AG09309 (cell line): ENCODE measurements at regions not wholly inside any gene's neighbourhood (a gene's known extent, or its start where the extent isn't known, plus 50 kb on each side); places are given as distances from the start of the nearest gene placed in this dataset.

Experiments used
- DNase-seq: peaks from one replicate; pipeline ENCODE4 v3.0.0-alpha.2; 2010; ENCODE audit warnings: low read depth
- H3K4me3 ChIP-seq: 2 replicates; pipeline ENCODE4 v1.5.1; 2011; ENCODE audit warnings: mild to moderate bottlenecking, low read depth, low read length, moderate library complexity; ENCODE audit not compliant: control insufficient read depth
- CTCF ChIP-seq: IDR thresholded peaks from 2 replicates; pipeline ENCODE4 v1.5.1; 2011; ENCODE audit warnings: mild to moderate bottlenecking, low read depth, low read length, inconsistent platforms; ENCODE audit not compliant: insufficient read depth, control insufficient read depth; ENCODE audit errors: missing control alignments

GRCh38 chr20:40926928-40927327 lies 101.7 kb upstream of the TOP1 start:
- no peak overlapping the region for H3K4me3 ChIP-seq
- DNase-seq, result no peak
- TF ChIP-seq CTCF, result no peak

DNA sequence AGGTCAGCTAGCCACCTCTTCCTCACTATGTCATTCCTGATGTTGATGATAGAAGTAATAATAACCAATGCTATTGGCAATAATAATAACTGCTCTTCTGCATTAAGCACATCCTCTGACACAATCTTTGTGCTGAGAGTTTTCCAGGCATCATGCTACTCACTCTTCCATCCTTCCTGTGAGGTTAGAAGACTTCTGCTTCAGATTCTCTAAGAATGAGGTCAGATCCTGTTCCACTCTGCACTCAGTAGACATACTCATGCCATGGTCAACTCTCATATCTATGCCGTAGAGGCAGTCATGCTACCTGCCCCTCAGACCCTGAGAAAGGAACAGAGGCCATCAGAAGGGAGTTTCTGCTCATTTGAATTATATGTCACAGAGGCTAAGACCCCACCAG lies 98.1 kb upstream of the TOP1 start:
- H3K4me3 ChIP-seq, result no peak overlapping the region
- TF ChIP-seq CTCF, result no peak
- no peak for DNase-seq

DNA sequence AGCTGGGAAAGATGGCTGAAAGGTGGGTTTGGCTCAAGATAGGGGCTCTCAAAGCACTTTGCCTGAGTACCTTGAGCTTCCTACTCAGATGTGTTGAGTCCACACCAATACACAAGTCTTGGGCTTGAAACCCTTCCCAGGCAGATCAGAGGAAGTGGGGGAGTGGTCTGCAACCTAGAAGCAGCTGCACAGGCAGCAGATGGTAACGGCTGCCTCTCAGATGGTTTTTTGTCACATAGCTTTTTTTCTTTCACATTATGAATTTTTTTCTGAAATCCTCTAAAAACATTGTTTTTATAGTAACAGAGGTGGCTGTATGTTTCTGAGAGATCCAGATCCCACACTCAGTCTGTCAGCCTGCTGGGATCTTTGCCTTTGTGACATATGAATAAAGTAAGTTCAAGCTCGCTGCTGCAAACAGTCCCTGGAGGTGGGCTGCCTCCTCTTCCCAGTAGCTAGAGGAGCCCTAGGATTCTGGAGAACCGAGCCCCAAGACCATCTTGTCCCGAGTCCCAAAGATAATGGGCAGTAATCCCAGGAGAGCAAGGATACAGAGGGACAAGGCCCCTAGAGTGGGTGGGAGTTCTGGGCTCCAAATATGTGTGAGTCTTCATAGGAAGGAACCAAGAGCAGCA lies 97.1 kb upstream of the TOP1 start:
- no peak overlapping the region for H3K4me3 ChIP-seq
- DNase-seq, result no peak
- no peak for TF ChIP-seq CTCF

DNA sequence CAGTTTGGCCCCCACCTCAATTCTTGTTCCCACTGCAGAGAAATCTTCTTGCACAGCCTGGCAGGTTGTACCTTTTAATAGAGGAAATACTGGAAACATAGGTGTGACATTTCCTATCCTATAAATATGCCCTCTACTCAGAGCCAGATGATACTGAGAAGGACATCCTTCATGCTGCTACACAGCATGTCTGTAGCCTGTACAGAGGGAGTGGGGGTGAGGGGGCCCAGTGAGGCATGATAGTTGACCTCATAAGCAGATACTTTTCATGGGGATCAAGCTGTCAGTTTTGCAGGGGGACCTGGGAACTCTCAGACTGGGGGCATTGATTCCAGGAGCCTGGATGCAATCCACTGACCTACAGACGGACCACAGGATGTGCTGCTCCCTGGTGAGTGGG lies 96.2 kb upstream of the TOP1 start:
- DNase-seq, result no peak
- no peak for TF ChIP-seq CTCF

GRCh38 chr20:40933758-40934157 lies 94.9 kb upstream of the TOP1 start:
- TF ChIP-seq CTCF, result no peak
- DNase-seq, result no peak
- H3K4me3 ChIP-seq, result no peak overlapping the region

More for the DNA sequence above, 96.2 kb upstream of the TOP1 start:
- H3K4me3 ChIP-seq, result no peak overlapping the region

DNA sequence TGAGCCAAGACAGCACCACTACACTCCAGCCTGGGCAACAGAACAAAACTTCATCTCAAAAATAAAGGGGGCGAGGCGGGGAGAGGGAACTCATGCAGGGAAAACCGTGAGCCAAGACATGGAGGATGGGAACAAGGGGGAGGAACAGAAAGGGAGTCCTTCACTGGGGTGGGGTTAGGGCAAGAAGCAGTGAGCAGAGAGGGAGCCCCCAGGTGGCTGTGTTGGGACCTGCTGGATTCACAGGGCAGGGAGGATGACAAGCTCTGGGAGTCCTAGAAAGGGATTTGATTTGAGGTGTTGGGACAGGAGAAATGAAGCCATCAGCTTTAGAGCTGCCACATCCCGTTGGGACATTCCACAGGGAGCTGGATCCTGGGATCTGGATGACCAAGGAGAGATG lies 90.6 kb upstream of the TOP1 start:
- no peak for TF ChIP-seq CTCF
- no peak for DNase-seq
- H3K4me3 ChIP-seq, result no peak overlapping the region

DNA sequence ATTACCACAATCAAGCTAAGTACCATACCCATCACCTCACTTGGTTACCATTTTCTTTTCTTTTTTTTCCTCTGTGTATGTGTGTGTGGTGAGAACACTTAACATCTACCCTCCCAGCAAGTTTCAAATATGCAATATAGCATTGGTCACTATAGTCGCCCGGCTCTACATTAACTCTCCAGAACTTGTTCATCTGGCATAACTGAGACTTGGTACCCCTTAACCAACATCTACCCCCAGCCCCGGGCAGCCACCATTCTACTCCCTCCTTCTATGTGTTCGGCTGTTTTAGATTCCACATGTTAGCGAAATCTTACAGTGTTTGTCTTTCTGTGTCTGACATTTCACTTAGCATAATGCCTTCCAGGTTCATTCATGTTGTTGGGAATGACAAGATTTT lies 89.0 kb upstream of the TOP1 start:
- no peak for DNase-seq
- TF ChIP-seq CTCF, result no peak
- no peak overlapping the region for H3K4me3 ChIP-seq
